GM23338 (cell line): ENCODE measurements at regions not wholly inside any gene's neighbourhood (a gene's known extent, or its start where the extent isn't known, plus 50 kb on each side); places are given as distances from the start of the nearest gene placed in this dataset.

Source experiments
- ATAC-seq: fragments of 200-7000 bp; cut with Tn5 transposase; 3 replicates; pipeline ENCODE4 v1.9.1; 2020
- DNase-seq: peaks from one replicate; pipeline ENCODE4 v3.0.0-alpha.2; 2015; ENCODE audit warnings: low spot score
- H2AFZ ChIP-seq: fragments of 200-600 bp; sonication (generic); 2 replicates; pipeline ENCODE4 v1.8.0; 2016; ENCODE audit warnings: antibody characterized with exemption, mild to moderate bottlenecking, moderate library complexity
- H3F3A ChIP-seq: fragments of 200-600 bp; sonication (generic); replicated peaks from 2 replicates; pipeline ENCODE4 v1.8.0; 2017; ENCODE audit warnings: antibody characterized with exemption, mixed run types, low read depth
- H3K27ac ChIP-seq: fragments of 200-600 bp; sonication (generic); 2 replicates; pipeline ENCODE4 v1.6.1; 2016; ENCODE audit warnings: low read depth
- H3K27me3 ChIP-seq: fragments of 200-600 bp; sonication (generic); 2 replicates; pipeline ENCODE4 v1.8.0; 2016; ENCODE audit warnings: mild to moderate bottlenecking, mixed run types, moderate library complexity; ENCODE audit not compliant: insufficient read depth
- H3K36me3 ChIP-seq: fragments of 200-600 bp; sonication (generic); 2 replicates; pipeline ENCODE4 v1.8.0; 2016; ENCODE audit warnings: mild to moderate bottlenecking; ENCODE audit not compliant: insufficient read depth
- H3K4me1 ChIP-seq: fragments of 200-600 bp; sonication (generic); 2 replicates; pipeline ENCODE4 v1.8.0; 2016; ENCODE audit warnings: mild to moderate bottlenecking, moderate library complexity; ENCODE audit not compliant: insufficient read depth
- H3K4me2 ChIP-seq: fragments of 200-600 bp; sonication (generic); 2 replicates; pipeline ENCODE4 v1.7.1; 2017; ENCODE audit warnings: mixed run types
- H3K4me3 ChIP-seq: fragments of 200-600 bp; sonication (generic); 2 replicates; pipeline ENCODE4 v1.6.1; 2016; ENCODE audit warnings: mixed run types
- H3K79me2 ChIP-seq: fragments of 200-600 bp; sonication (generic); replicated peaks from 2 replicates; pipeline ENCODE4 v1.8.0; 2017; ENCODE audit warnings: mild to moderate bottlenecking; ENCODE audit not compliant: insufficient read depth
- H3K9me2 ChIP-seq: fragments of 200-600 bp; sonication (generic); 2 replicates; pipeline ENCODE4 v1.8.0; 2017; ENCODE audit not compliant: insufficient read depth
- H4K20me1 ChIP-seq: fragments of 200-600 bp; sonication (generic); replicated peaks from 2 replicates; pipeline ENCODE4 v1.8.0; 2017; ENCODE audit warnings: mild to moderate bottlenecking; ENCODE audit not compliant: insufficient read depth
- H3K27ac Mint-ChIP-seq: 2 replicates; pipeline ENCODE4 v1.8.0; 2020; ENCODE audit warnings: inconsistent platforms, mild to moderate bottlenecking, moderate library complexity, mixed read lengths
- H3K27me3 Mint-ChIP-seq: 3 replicates; pipeline ENCODE4 v1.8.0; 2022; ENCODE audit warnings: low read depth, mild to moderate bottlenecking, moderate library complexity, mixed read lengths, inconsistent platforms; ENCODE audit not compliant: insufficient read depth, poor library complexity
- H3K36me3 Mint-ChIP-seq: 3 replicates; pipeline ENCODE4 v1.8.0; 2021; ENCODE audit warnings: low read depth, mild to moderate bottlenecking, inconsistent platforms, moderate library complexity, mixed read lengths
- H3K4me1 Mint-ChIP-seq: 3 replicates; pipeline ENCODE4 v1.8.0; 2020; ENCODE audit warnings: mild to moderate bottlenecking, inconsistent platforms, mixed read lengths
- H3K4me3 Mint-ChIP-seq: 3 replicates; pipeline ENCODE4 v1.8.0; 2021; ENCODE audit warnings: moderate library complexity, mild to moderate bottlenecking, inconsistent platforms, mixed read lengths
- H3K9me3 Mint-ChIP-seq: 3 replicates; pipeline ENCODE4 v1.8.0; 2020; ENCODE audit warnings: moderate library complexity, mild to moderate bottlenecking, inconsistent platforms, mixed read lengths
- CREB1 ChIP-seq: fragments of 250-450 bp; sonication (Bioruptor Pico); IDR thresholded peaks from 2 replicates; pipeline ENCODE4 v1.5.0; 2020; ENCODE audit warnings: low read depth, mild to moderate bottlenecking, moderate library complexity
- CTCF ChIP-seq, 2 experiments: fragments of 200-600 bp in 1 of 2; sonication (generic) in 1 of 2; conservative IDR thresholded peaks; 2 replicates each; pipeline versions ENCODE4 v1.5.1 to v1.6.1; 2016 to 2017; ENCODE audit warnings: antibody characterized with exemption in 2 of 2, low read depth in 2 of 2, mild to moderate bottlenecking in 2 of 2, moderate library complexity in 1 of 2
- ETS1 ChIP-seq: IDR thresholded peaks from 2 replicates; pipeline ENCODE4 v1.6.1; 2016; ENCODE audit warnings: antibody characterized with exemption
- EZH2 ChIP-seq: fragments of 200-600 bp; sonication (generic); IDR thresholded peaks from one replicate; pipeline ENCODE4 v1.8.0; 2017; ENCODE audit warnings: antibody characterized with exemption, mild to moderate bottlenecking, low read depth; ENCODE audit not compliant: unreplicated experiment
- EZH2phosphoT487 ChIP-seq: fragments of 200-600 bp; sonication (generic); IDR thresholded peaks from one replicate; pipeline ENCODE4 v1.8.1; 2018; ENCODE audit warnings: antibody characterized with exemption; ENCODE audit not compliant: unreplicated experiment
- POLR2AphosphoS5 ChIP-seq: IDR thresholded peaks from 2 replicates; pipeline ENCODE4 v1.6.1; 2016; ENCODE audit warnings: antibody characterized with exemption, low read depth
- STAT1 ChIP-seq: IDR thresholded peaks from one replicate; pipeline ENCODE4 v1.6.1; 2016; ENCODE audit warnings: antibody characterized with exemption; ENCODE audit not compliant: unreplicated experiment
- ZNF114 ChIP-seq: fragments of 250-450 bp; sonication (Bioruptor Pico); IDR thresholded peaks from 2 replicates; pipeline ENCODE4 v1.5.0; 2020; ENCODE audit warnings: mild to moderate bottlenecking, moderate library complexity
- ZNF331 ChIP-seq: fragments of 250-450 bp; sonication (Bioruptor Pico); IDR thresholded peaks from 2 replicates; pipeline ENCODE4 v1.5.0; 2020; ENCODE audit warnings: low read depth, mild to moderate bottlenecking, moderate library complexity
- ZNF462 ChIP-seq: fragments of 250-450 bp; sonication (Bioruptor Pico); IDR thresholded peaks from 2 replicates; pipeline ENCODE4 v1.5.0; 2020; ENCODE audit warnings: mild to moderate bottlenecking, moderate library complexity

GRCh38 chr12:34377243-34378035 lies 355.1 kb downstream of the ALG10 start:
- H3K9me3 Mint-ChIP-seq = peaks cover 100% of the 10 kb centered on the region
- H3K4me3 Mint-ChIP-seq = no peak overlapping the region
- Histone ChIP-seq H3F3A (no peaks in the 10 kb centered on the region), H4K20me1 (no peaks in the 10 kb centered on the region), H3K27ac (no peak overlapping the region), H3K4me3 (no peak overlapping the region), H2AFZ (no peak overlapping the region), H3K79me2 (no peaks in the 10 kb centered on the region), H3K4me1 (no peaks in the 10 kb centered on the region), H3K36me3 (no peaks in the 10 kb centered on the region), H3K9me2 (no peaks in the 10 kb centered on the region), H3K4me2 (no peak overlapping the region), H3K27me3 (no peaks in the 10 kb centered on the region)
- no peak for ATAC-seq
- H3K27me3 Mint-ChIP-seq = peaks cover 13% of the 10 kb centered on the region
- H3K4me1 Mint-ChIP-seq = no peaks in the 10 kb centered on the region
- TF ChIP-seq STAT1 = no peak
- no peak for TF ChIP-seq ETS1
- no peak for TF ChIP-seq ZNF114 (CRISPR knock-in tag)
- TF ChIP-seq CTCF (conservative IDR thresholded peaks at IDR 0.05; ENCODE audit: low read depth in 2 of 2) = no peak
- no peak for TF ChIP-seq ZNF462 (CRISPR knock-in tag)
- TF ChIP-seq CREB1 (CRISPR knock-in tag) = no peak
- TF ChIP-seq EZH2 = no peak
- TF ChIP-seq EZH2phosphoT487 = no peak
- no peak for TF ChIP-seq ZNF331
- no peak for TF ChIP-seq POLR2AphosphoS5
- H3K27ac Mint-ChIP-seq = no peak overlapping the region
- DNase-seq = no peak
- peaks cover 14% of the 10 kb centered on the region; the same call in 2 of the 3 replicates for H3K36me3 Mint-ChIP-seq
